RKO (cell line): ENCODE measurements at regions not wholly inside any gene's neighbourhood (a gene's known extent, or its start where the extent isn't known, plus 50 kb on each side); places are given as distances from the start of the nearest gene placed in this dataset.

Experiments used
- DNase-seq: peaks from one replicate; pipeline ENCODE4 v3.0.0-alpha.2; 2016; ENCODE audit warnings: low spot score

GRCh38 chr2:171266102-171266501, 105.4 kb upstream of the TLK1 start:
- no peak for DNase-seq

GRCh38 chr2:171261529-171261928, 100.8 kb upstream of the TLK1 start:
- peak; percentile 3 for DNase-seq

DNA sequence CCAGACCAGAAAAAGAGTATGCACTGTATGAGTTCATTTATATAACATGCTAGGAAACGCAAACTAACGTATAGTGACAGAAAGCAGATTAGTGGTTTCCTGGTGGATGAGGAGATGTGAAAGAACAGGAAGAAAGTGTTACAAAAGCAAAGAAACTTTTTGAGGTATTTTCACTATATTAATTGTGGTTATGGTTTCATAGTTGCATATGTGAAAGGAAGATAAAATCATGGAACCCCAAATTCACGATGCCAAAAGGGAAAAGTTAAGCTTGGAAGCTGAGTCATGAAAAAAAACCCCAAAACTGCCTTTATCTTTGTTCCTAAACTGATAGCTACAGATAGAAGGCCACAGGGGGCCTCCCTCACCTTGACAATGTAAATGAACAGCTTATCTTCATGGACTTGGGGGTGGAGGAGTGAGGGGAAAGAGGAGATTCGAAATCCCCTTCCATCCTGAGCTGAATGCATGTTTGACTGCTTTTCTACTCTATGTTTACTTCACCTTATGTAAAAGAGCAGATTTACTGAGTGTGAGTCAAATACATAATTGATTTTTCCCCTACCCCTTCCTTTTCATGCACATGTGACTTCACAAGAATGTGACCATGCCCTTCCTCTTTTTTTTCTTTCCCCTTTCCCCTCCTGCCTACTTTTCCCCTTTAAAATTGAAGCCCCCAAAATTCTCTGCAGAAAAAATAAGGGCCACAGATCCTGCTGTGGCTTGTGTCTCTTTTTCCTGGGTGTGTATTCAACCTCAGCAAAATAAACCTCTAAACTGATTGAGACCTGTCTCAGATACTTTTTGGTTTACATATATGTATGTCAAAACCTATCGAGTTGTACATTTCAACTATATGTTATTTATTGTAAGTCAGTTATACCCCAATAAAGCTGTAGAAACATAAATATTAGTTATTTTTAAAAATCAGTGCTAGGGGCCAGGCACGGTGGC, 100.1 kb upstream of the TLK1 start:
- DNase-seq = no peak

DNA sequence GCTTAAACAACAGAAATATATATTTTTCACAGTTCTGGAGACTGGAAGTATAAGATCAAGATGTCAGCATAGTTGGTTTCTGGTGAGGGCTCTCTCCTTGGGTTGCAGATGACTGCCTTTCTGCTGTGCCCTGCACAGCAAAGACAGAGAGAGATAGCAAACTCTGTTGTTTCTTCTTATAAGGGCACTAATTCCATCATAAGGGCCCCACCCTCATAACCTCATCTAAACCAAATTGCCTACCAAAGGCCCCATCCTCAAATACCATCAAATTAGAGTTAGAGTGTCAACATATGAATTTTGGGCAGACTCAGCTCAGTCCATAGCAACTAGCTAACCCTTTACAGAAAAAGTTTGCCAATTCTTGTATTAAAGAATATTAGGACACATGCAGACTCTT, 94.0 kb upstream of the TLK1 start:
- DNase-seq = no peak

GRCh38 chr2:171253900-171254650, 93.4 kb upstream of the TLK1 start:
- peak; percentile 13 for DNase-seq

DNA sequence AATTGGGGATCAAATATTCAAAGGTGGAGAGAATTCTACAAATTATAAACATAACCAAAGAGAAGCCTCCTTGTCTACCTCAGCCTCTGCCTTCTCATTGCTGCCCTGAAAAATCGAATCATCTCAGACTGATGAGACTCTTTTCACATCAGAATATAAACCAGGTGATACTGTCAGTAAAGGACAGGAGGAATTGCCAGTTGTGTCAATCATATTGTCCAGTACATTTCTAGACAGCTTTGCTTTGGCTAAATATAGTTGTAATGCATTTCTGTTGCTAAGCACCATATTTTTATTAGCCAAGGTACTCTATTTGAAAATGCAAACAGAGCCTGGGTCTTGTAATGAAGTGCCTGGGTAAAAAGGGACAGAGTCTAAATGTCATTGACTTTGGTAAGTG, 92.6 kb upstream of the TLK1 start:
- DNase-seq = no peak

- no peak for DNase-seq
These were observed 89.0 kb upstream of the TLK1 start for GRCh38 chr2:171249689-171250088.

- DNase-seq = no peak
These were observed 87.3 kb upstream of the TLK1 start for GRCh38 chr2:171247741-171248662.

- DNase-seq = peak; percentile 44
These were observed 84.5 kb upstream of the TLK1 start for GRCh38 chr2:171244970-171245782.

GRCh38 chr2:171244466-171244969, 83.8 kb upstream of the TLK1 start:
- DNase-seq = no peak

DNA sequence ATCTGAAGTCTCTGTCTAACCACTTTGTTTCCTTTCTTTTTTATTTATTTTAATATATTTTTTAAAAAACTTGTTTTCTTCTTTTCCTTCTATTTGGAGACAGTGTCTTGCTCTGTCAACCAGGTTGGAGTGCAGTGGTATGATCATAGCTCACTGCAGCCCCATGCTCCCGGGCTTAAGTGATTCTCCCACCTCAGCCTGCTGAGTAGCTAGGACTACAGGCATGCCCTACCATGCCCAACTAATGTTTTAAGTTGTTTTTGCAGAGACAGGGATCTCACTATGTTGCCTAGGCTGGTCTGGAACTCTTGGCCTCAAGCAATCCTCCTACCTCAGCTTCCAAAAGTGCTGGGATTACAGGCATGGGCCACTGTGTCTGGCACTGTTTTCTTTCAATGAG, 81.1 kb upstream of the TLK1 start:
- no peak for DNase-seq

DNA sequence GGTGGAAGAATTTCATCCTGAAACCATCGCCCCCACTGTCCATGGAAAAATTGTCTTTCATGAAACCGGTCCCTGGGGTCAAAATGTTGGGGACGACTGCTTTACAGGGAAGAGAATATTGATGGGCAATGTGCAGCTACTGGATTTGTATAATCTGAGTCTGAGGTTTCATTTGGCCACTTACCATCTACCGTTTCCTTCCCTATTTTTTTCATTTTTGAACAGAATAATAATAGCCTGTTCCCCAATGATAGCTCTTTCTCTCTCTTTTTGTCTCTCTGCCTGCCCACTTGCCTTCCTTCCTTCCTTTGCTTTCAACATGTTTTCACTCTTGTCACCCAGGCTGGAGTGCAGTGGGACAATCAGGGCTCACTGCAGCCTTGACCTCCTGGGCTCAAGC, 78.3 kb upstream of the TLK1 start:
- no peak for DNase-seq

GRCh38 chr2:171237751-171238505, 77.2 kb upstream of the TLK1 start:
- no peak for DNase-seq

GRCh38 chr2:171235262-171235881, 74.7 kb upstream of the TLK1 start:
- no peak for DNase-seq

DNA sequence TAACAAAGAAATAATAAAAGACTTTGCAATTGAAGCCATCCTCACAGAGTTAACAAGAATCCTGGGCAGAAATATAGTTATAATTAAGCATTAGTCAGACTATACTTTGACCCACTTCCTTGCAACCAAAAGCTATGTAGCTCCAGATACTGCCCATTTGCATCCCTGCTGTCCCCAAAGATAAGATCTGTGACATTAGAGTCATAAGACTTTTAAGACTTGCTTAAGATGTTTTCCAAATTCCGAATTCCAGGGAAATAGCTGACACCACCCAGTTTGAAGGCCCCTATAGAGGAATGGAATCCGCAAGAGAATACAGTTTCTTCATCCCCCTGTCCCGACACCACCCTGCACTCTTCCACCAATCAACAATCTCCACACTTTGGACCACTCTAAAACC, 69.5 kb upstream of the TLK1 start:
- no peak for DNase-seq

GRCh38 chr2:171228826-171229225, 68.1 kb upstream of the TLK1 start:
- no peak for DNase-seq

- DNase-seq = no peak
These were observed 66.5 kb upstream of the TLK1 start for GRCh38 chr2:171227066-171227782.

DNA sequence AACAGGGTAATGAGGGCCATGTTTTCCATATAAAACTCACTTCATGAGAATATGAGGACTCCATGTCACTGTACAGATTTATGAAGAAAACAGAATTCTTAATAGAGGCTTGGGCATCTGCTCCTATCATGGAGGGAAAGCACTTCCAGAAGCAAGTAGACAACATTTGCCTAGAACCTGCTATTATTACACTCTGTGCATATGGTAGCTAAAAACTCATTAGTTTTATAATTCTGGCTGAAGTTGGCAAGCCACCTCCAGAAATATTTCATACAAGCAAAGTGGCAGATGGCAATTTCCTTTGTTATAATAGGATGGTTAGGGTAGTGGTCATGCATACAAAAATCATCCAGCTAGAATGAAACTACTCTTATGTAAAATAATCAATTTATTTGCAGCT, 65.8 kb upstream of the TLK1 start:
- DNase-seq = no peak

- DNase-seq = no peak
These were observed 65.3 kb upstream of the TLK1 start for GRCh38 chr2:171225989-171226388.
